HCT116 (cell line): ENCODE measurements at regions not wholly inside any gene's neighbourhood (a gene's known extent, or its start where the extent isn't known, plus 50 kb on each side); places are given as distances from the start of the nearest gene placed in this dataset.

Source experiments
- ATAC-seq: fragments of 200-7000 bp; cut with Tn5 transposase; 2 replicates; pipeline ENCODE4 v1.9.1; 2020; ENCODE audit warnings: mild to moderate bottlenecking, moderate library complexity
- BruUV-seq: library from RNA; stranded (reverse); fragments of 400-500 nt; replicated peaks from 2 replicates; lab custom pipeline; 2021; lab: Mats Ljungman, UMichigan
- CTCF ChIA-PET: fragments of 300-600 bp; sonication (Branson Sonifier 250); formaldehyde crosslinking; loops from one replicate; lab custom pipeline; 2021; ENCODE audit warnings: antibody characterized with exemption; lab: Charles Lee
- POLR2A ChIA-PET: fragments of 300-600, 350-600 bp; sonication (Branson Sonifier 250); formaldehyde crosslinking; loops from one replicate; lab custom pipeline; 2021; ENCODE audit warnings: antibody characterized with exemption; lab: Charles Lee
- RAD21 ChIA-PET, 2 experiments: fragments of 300-600 bp; sonication (Branson Sonifier 250); formaldehyde crosslinking; loops; one replicate each; lab custom pipeline; 2023; ENCODE audit warnings: low total read pairs in 2 of 2; ENCODE audit not compliant: uncharacterized antibody in 2 of 2, unreplicated experiment in 2 of 2, low non-redundant PET in 1 of 2; lab: Charles Lee
- DNase-seq: peaks from one replicate; pipeline ENCODE4 v3.0.0-alpha.2; 2010; ENCODE audit warnings: low read depth, low spot score
- H2AFZ ChIP-seq: fragments of 200-600 bp; shearing (Covaris generic), sonication (generic); 2 replicates; pipeline ENCODE4 v1.6.1; 2017; ENCODE audit warnings: low read depth, mixed run types, mixed read lengths, antibody characterized with exemption, low read length; ENCODE audit not compliant: poor library complexity, severe bottlenecking
- H3K27ac ChIP-seq: 2 replicates; pipeline ENCODE4 v1.5.1; 2012; ENCODE audit warnings: low read depth, low read length
- H3K27me3 ChIP-seq: fragments of 200-600 bp; sonication (generic); 2 replicates; pipeline ENCODE4 v1.6.1; 2016; ENCODE audit warnings: mixed run types, low read length, mixed read lengths; ENCODE audit not compliant: insufficient read depth
- H3K36me3 ChIP-seq, 2 experiments: fragments of 200-500 bp in 1 of 2; fragments of 200-600 bp in 1 of 2; sonication (Bioruptor generic) in 1 of 2; sonication (generic) in 1 of 2; 2 replicates each; pipeline versions ENCODE4 v1.5.1 to v1.6.1; 2014 to 2016; ENCODE audit warnings: low read length in 2 of 2, inconsistent platforms in 1 of 2, mixed read lengths in 1 of 2, mixed run types in 1 of 2; ENCODE audit not compliant: insufficient read depth in 2 of 2, control insufficient read depth in 1 of 2
- H3K4me1 ChIP-seq, 2 experiments: fragments of 200-600 bp in 1 of 2; sonication (generic) in 1 of 2; 2 replicates each; pipeline versions ENCODE4 v1.5.1 to v1.6.1; 2012 to 2017; ENCODE audit warnings: low read length in 2 of 2, inconsistent platforms in 1 of 2, mild to moderate bottlenecking in 1 of 2, mixed read lengths in 1 of 2, mixed run types in 1 of 2, moderate library complexity in 1 of 2; ENCODE audit not compliant: insufficient read depth in 2 of 2, control insufficient read depth in 1 of 2
- H3K4me2 ChIP-seq: fragments of 200-600 bp; sonication (generic); 2 replicates; pipeline ENCODE4 v1.6.1; 2017; ENCODE audit warnings: mixed run types, low read length, mixed read lengths
- H3K4me3 ChIP-seq, 2 experiments: fragments of 200-600 bp in 1 of 2; sonication (generic) in 1 of 2; replicated peaks in 1 of 2; 2 replicates each; pipeline ENCODE4 v1.5.1; 2011 to 2016; ENCODE audit warnings: low read length in 2 of 2, control low read depth in 1 of 2, low read depth in 1 of 2, mild to moderate bottlenecking in 1 of 2, mixed read lengths in 1 of 2, mixed run types in 1 of 2
- H3K79me2 ChIP-seq: fragments of 200-600 bp; sonication (generic); 2 replicates; pipeline ENCODE4 v1.6.1; 2017; ENCODE audit warnings: mild to moderate bottlenecking, mixed run types, low read length, moderate library complexity, mixed read lengths; ENCODE audit not compliant: insufficient read depth
- H3K9ac ChIP-seq: fragments of 200-600 bp; sonication (generic); 2 replicates; pipeline ENCODE4 v1.6.1; 2016; ENCODE audit warnings: low read length, mixed read lengths
- H3K9me2 ChIP-seq: fragments of 200-600 bp; sonication (generic), shearing (Covaris generic); 2 replicates; pipeline ENCODE4 v1.6.1; 2017; ENCODE audit warnings: mixed run types, mild to moderate bottlenecking, moderate library complexity; ENCODE audit not compliant: insufficient read depth
- H3K9me3 ChIP-seq, 2 experiments: fragments of 200-500 bp in 1 of 2; fragments of 200-600 bp in 1 of 2; sonication (Bioruptor generic) in 1 of 2; sonication (generic) in 1 of 2; 2 replicates each; pipeline ENCODE4 v1.6.1; 2014 to 2017; ENCODE audit warnings: low read length in 2 of 2, mixed read lengths in 2 of 2, inconsistent platforms in 1 of 2, low read depth in 1 of 2, mild to moderate bottlenecking in 1 of 2, mixed run types in 1 of 2, moderate library complexity in 1 of 2; ENCODE audit not compliant: control insufficient read depth in 1 of 2, insufficient read depth in 1 of 2
- H4K20me1 ChIP-seq: fragments of 200-600 bp; sonication (generic), shearing (Covaris generic); 2 replicates; pipeline ENCODE4 v1.6.1; 2017; ENCODE audit warnings: mixed run types, mild to moderate bottlenecking, moderate library complexity; ENCODE audit not compliant: insufficient read depth
- ATF3 ChIP-seq: IDR thresholded peaks from 2 replicates; pipeline ENCODE4 v1.6.1; 2012
- CBX3 ChIP-seq: IDR thresholded peaks from 2 replicates; pipeline ENCODE4 v1.6.1; 2012; ENCODE audit warnings: low read depth
- CEBPB ChIP-seq: IDR thresholded peaks from 2 replicates; pipeline ENCODE4 v1.6.1; 2012; ENCODE audit warnings: low read depth
- EGR1 ChIP-seq: IDR thresholded peaks from 2 replicates; pipeline ENCODE4 v1.6.1; 2012; ENCODE audit warnings: low read depth
- EZH2phosphoT487 ChIP-seq: fragments of 200-600 bp; IDR thresholded peaks from 2 replicates; pipeline ENCODE4 v1.6.1; 2018; ENCODE audit warnings: antibody characterized with exemption, borderline replicate concordance
- MAX ChIP-seq: IDR thresholded peaks from 2 replicates; pipeline ENCODE4 v1.6.1; 2012
- POLR2A ChIP-seq: IDR thresholded peaks from 2 replicates; pipeline ENCODE4 v1.7.0; 2011; ENCODE audit warnings: borderline replicate concordance; ENCODE audit not compliant: insufficient read depth, insufficient read length; ENCODE audit errors: extremely low read depth
- RAD21 ChIP-seq: IDR thresholded peaks from 2 replicates; pipeline ENCODE4 v1.6.1; 2012; ENCODE audit warnings: low read depth, mild to moderate bottlenecking
- REST ChIP-seq: IDR thresholded peaks from 2 replicates; pipeline ENCODE4 v1.6.1; 2012; ENCODE audit warnings: low read depth
- SIN3A ChIP-seq: IDR thresholded peaks from 2 replicates; pipeline ENCODE4 v1.6.1; 2012; ENCODE audit warnings: low read depth
- SRF ChIP-seq: IDR thresholded peaks from 2 replicates; pipeline ENCODE4 v1.6.1; 2012; ENCODE audit warnings: low read depth
- TCF7L2 ChIP-seq: IDR thresholded peaks from 2 replicates; pipeline ENCODE4 v1.7.0; 2011; ENCODE audit warnings: borderline replicate concordance, inconsistent platforms; ENCODE audit not compliant: insufficient read depth, insufficient read length; ENCODE audit errors: extremely low read depth
- YY1 ChIP-seq: IDR thresholded peaks from 2 replicates; pipeline ENCODE4 v1.6.1; 2011; ENCODE audit warnings: low read length, low read depth, moderate library complexity, mild to moderate bottlenecking; ENCODE audit not compliant: insufficient replicate concordance; ENCODE audit errors: extremely low read depth
- ZFX ChIP-seq: fragments of 450-650 bp; IDR thresholded peaks from 2 replicates; pipeline ENCODE4 v1.6.1; 2017
- ZNF274 ChIP-seq: fragments of 200-500 bp; sonication (Bioruptor generic); IDR thresholded peaks from 2 replicates; pipeline ENCODE4 v1.6.1; 2014; ENCODE audit warnings: mild to moderate bottlenecking, low read depth, low read length, inconsistent platforms
- intact Hi-C: fragments of 100-400 bp; cut with micrococcal nuclease; formaldehyde crosslinking; loops from 2 replicates; pipeline ENCODE4 v1.10.0; 2022

- Histone ChIP-seq H3K36me3 (no peaks in the 10 kb centered on the region), H3K27me3 (no peaks in the 10 kb centered on the region), H3K9me3 (peaks cover 4 to 21% of the 10 kb centered on the region in 2 experiments; a peak in 2 of 4 replicates), H3K27ac (no peak overlapping the region), H3K9me2 (no peaks in the 10 kb centered on the region), H3K4me3 (no peak overlapping the region), H3K9ac (no peak overlapping the region), H3K4me1 (no peaks in the 10 kb centered on the region), H3K4me2 (no peak overlapping the region), H2AFZ (no peak overlapping the region), H4K20me1 (no peaks in the 10 kb centered on the region), H3K79me2 (no peaks in the 10 kb centered on the region)
- intact Hi-C loops: no loop called here
- ATAC-seq: no peak
- RAD21 ChIA-PET: no interaction called here
- TF ChIP-seq CEBPB (no peak), EGR1 (no peak), SRF (no peak), CBX3 (no peak), YY1 (no peak), ZFX (no peak), TCF7L2 (no peak), POLR2A (no peak), REST (no peak), ATF3 (no peak), SIN3A (no peak), MAX (no peak), RAD21 (no peak), ZNF274 (no peak), EZH2phosphoT487 (no peak)
- no peak for DNase-seq
- CTCF ChIA-PET: no interaction called here
- no TSS peak for BruUV-seq
- POLR2A ChIA-PET: no interaction called here
These were observed 122.9 kb upstream of the ZNF716 start for GRCh38 chr7:57327081-57327480.
